ENCODE measurements at regions not wholly inside any gene's neighbourhood (a gene's known extent, or its start where the extent isn't known, plus 50 kb on each side); places are given as distances from the start of the nearest gene placed in this dataset.
"Not testable (repeated sequence)": the region's sequence is repeated elsewhere in the genome, so short reads cannot be mapped to it uniquely, and the experiment has no call there.

- no peaks in the 10 kb centered on the region for H3K27me3 ChIP-seq (ENCODE audit: insufficient read depth, low read depth)
- H3K4me1 ChIP-seq (ENCODE audit: low read depth, poor library complexity, severe bottlenecking): no peaks in the 10 kb centered on the region
- no peaks in the 10 kb centered on the region for H3K36me3 ChIP-seq (ENCODE audit: insufficient read depth)
- H3K79me2 ChIP-seq (ENCODE audit: insufficient read depth, low read depth): no peaks in the 10 kb centered on the region
- no peaks in the 10 kb centered on the region for H4K20me1 ChIP-seq (ENCODE audit: insufficient read depth)
- no peak overlapping the region for H3K9ac ChIP-seq
- H2AFZ ChIP-seq (ENCODE audit: low read depth): no peak overlapping the region
- no peak overlapping the region for H3K27ac ChIP-seq
- TF ChIP-seq, protein P1, sequence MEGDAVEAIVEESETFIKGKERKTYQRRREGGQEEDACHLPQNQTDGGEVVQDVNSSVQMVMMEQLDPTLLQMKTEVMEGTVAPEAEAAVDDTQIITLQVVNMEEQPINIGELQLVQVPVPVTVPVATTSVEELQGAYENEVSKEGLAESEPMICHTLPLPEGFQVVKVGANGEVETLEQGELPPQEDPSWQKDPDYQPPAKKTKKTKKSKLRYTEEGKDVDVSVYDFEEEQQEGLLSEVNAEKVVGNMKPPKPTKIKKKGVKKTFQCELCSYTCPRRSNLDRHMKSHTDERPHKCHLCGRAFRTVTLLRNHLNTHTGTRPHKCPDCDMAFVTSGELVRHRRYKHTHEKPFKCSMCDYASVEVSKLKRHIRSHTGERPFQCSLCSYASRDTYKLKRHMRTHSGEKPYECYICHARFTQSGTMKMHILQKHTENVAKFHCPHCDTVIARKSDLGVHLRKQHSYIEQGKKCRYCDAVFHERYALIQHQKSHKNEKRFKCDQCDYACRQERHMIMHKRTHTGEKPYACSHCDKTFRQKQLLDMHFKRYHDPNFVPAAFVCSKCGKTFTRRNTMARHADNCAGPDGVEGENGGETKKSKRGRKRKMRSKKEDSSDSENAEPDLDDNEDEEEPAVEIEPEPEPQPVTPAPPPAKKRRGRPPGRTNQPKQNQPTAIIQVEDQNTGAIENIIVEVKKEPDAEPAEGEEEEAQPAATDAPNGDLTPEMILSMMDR (conservative IDR thresholded peaks at IDR 0.05; ENCODE audit: low read depth, low read length): no peak
- H3K4me2 ChIP-seq: no peak overlapping the region
- no peak overlapping the region for H3K4me3 ChIP-seq (IDR thresholded peaks at IDR 0.05; ENCODE audit: insufficient read depth, low read depth, low read length)
Observed at GRCh38 chr14:44392984-44393383, 114.1 kb downstream of the FSCB start.

- Histone ChIP-seq H3K4me1 (ENCODE audit: low read depth, poor library complexity, severe bottlenecking) (no peaks in the 10 kb centered on the region), H3K79me2 (ENCODE audit: insufficient read depth, low read depth) (no peaks in the 10 kb centered on the region), H3K4me2 (no peak overlapping the region), H3K9ac (no peak overlapping the region), H3K27me3 (ENCODE audit: insufficient read depth, low read depth) (no peaks in the 10 kb centered on the region), H3K27ac (no peak overlapping the region), H3K4me3 (IDR thresholded peaks at IDR 0.05; ENCODE audit: insufficient read depth, low read depth, low read length) (no peak overlapping the region), H3K36me3 (ENCODE audit: insufficient read depth) (no peaks in the 10 kb centered on the region), H2AFZ (ENCODE audit: low read depth) (no peak overlapping the region), H4K20me1 (ENCODE audit: insufficient read depth) (no peaks in the 10 kb centered on the region)
- TF ChIP-seq, protein P1 (conservative IDR thresholded peaks at IDR 0.05; ENCODE audit: low read depth, low read length): no peak
Observed at GRCh38 chr14:44388306-44388705, 118.8 kb downstream of the FSCB start.

GRCh38 chr14:44385906-44386305 is 121.2 kb downstream of the FSCB start:
- no peak overlapping the region for H3K9ac ChIP-seq
- no peaks in the 10 kb centered on the region for H3K36me3 ChIP-seq (ENCODE audit: insufficient read depth)
- no peaks in the 10 kb centered on the region for H3K79me2 ChIP-seq (ENCODE audit: insufficient read depth, low read depth)
- TF ChIP-seq, protein P1 (conservative IDR thresholded peaks at IDR 0.05; ENCODE audit: low read depth, low read length): no peak
- no peaks in the 10 kb centered on the region for H4K20me1 ChIP-seq (ENCODE audit: insufficient read depth)
- no peaks in the 10 kb centered on the region for H3K4me1 ChIP-seq (ENCODE audit: low read depth, poor library complexity, severe bottlenecking)
- H3K27me3 ChIP-seq (ENCODE audit: insufficient read depth, low read depth): no peaks in the 10 kb centered on the region
- H3K4me3 ChIP-seq (IDR thresholded peaks at IDR 0.05; ENCODE audit: insufficient read depth, low read depth, low read length): no peak overlapping the region
- H2AFZ ChIP-seq (ENCODE audit: low read depth): no peak overlapping the region
- H3K27ac ChIP-seq: no peak overlapping the region
- no peak overlapping the region for H3K4me2 ChIP-seq

GRCh38 chr14:44385296-44385695 is 121.8 kb downstream of the FSCB start:
- H3K4me2 ChIP-seq; H3K9ac ChIP-seq; H2AFZ ChIP-seq (ENCODE audit: low read depth): not testable (repeated sequence)

DNA sequence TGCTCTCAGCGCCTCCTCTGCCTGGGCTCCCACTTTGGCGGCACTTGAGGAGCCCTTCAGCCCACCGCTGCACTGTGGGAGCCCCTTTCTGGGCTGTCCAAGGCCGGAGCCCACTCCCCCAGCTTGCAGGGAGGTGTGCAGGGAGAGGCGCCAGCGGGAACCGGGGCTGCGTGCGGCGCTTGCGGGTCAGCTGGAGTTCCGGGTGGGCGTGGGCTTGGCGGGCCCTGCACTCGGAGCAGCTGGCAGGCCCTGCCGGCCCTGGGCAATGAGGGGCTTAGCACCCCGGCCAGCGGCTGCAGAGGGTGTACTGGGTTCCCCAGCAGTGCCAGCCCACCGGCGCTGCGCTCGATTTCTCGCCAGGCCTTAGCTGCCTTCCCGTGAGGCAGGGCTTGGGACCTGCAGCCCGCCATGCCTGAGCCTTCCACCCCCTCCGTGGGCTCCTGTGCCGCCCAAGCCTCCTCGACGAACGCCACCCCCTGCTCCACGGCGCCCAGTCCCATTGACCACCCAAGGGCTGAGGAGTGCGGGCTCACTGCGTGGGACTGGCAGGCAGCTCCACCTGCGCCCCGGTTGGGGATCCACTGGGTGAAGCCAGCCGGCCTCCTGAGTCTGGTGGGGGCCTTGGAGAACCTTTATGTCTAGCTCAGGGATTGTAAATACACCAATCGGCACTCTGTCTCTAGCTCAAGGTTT is 122.3 kb downstream of the FSCB start:
- not testable (repeated sequence) for H3K4me2 ChIP-seq; H3K9ac ChIP-seq; H3K27me3 ChIP-seq (ENCODE audit: insufficient read depth, low read depth); H3K4me1 ChIP-seq (ENCODE audit: low read depth, poor library complexity, severe bottlenecking); H3K79me2 ChIP-seq (ENCODE audit: insufficient read depth, low read depth); H3K27ac ChIP-seq; H2AFZ ChIP-seq (ENCODE audit: low read depth); H4K20me1 ChIP-seq (ENCODE audit: insufficient read depth); H3K4me3 ChIP-seq (IDR thresholded peaks at IDR 0.05; ENCODE audit: insufficient read depth, low read depth, low read length); H3K36me3 ChIP-seq (ENCODE audit: insufficient read depth)

More at GRCh38 chr14:44385296-44385695, 121.8 kb downstream of the FSCB start:
- not testable (repeated sequence) for H3K27ac ChIP-seq; H3K36me3 ChIP-seq (ENCODE audit: insufficient read depth); H3K4me3 ChIP-seq (IDR thresholded peaks at IDR 0.05; ENCODE audit: insufficient read depth, low read depth, low read length); H3K79me2 ChIP-seq (ENCODE audit: insufficient read depth, low read depth); H3K4me1 ChIP-seq (ENCODE audit: low read depth, poor library complexity, severe bottlenecking); H4K20me1 ChIP-seq (ENCODE audit: insufficient read depth); H3K27me3 ChIP-seq (ENCODE audit: insufficient read depth, low read depth)

Data from KMS-11 (cell line).